T-helper 17 cell (primary cell): ENCODE measurements at regions not wholly inside any gene's neighbourhood (a gene's known extent, or its start where the extent isn't known, plus 50 kb on each side); places are given as distances from the start of the nearest gene placed in this dataset.

Source experiments
- ATAC-seq: fragments of 150-1000 bp; cut with Tn5 transposase; 2 replicates; pipeline ENCODE4 v1.10.0; 2021; ENCODE audit warnings: mild to moderate bottlenecking, moderate library complexity
- DNase-seq, 3 donors: peaks; one replicate each; pipeline versions ENCODE4 v3.0.0 to v3.0.0-alpha.2; 2020 to 2021
- H3K9me3 ChIP-seq: one replicate; pipeline ENCODE4 v1.7.0; 2013; ENCODE audit warnings: low read length, mild to moderate bottlenecking; ENCODE audit not compliant: control insufficient read depth, poor library complexity, severe bottlenecking
- H3K27ac Mint-ChIP-seq: one replicate; pipeline ENCODE4 v1.8.0; 2022; ENCODE audit warnings: mild to moderate bottlenecking, moderate library complexity, mixed read lengths
- H3K27me3 Mint-ChIP-seq: one replicate; pipeline ENCODE4 v1.8.0; 2022; ENCODE audit warnings: mixed read lengths
- H3K36me3 Mint-ChIP-seq: one replicate; pipeline ENCODE4 v1.8.0; 2022; ENCODE audit warnings: low read depth, mixed read lengths
- H3K4me1 Mint-ChIP-seq: one replicate; pipeline ENCODE4 v1.8.0; 2022; ENCODE audit warnings: mild to moderate bottlenecking, mixed read lengths
- H3K4me3 Mint-ChIP-seq: one replicate; pipeline ENCODE4 v1.8.0; 2022; ENCODE audit warnings: mild to moderate bottlenecking, moderate library complexity, mixed read lengths

- no peaks in the 10 kb centered on the region for H3K27me3 Mint-ChIP-seq
- no peak overlapping the region for H3K27ac Mint-ChIP-seq
- H3K4me3 Mint-ChIP-seq = no peak overlapping the region
- no peaks in the 10 kb centered on the region for H3K36me3 Mint-ChIP-seq
- DNase-seq (no peak), ATAC-seq (no peak)
- no peaks in the 10 kb centered on the region for H3K9me3 ChIP-seq
- H3K4me1 Mint-ChIP-seq = peaks cover 3% of the 10 kb centered on the region
These were observed 52.7 kb upstream of the VAV3 start for GRCh38 chr1:108017698-108018097.

DNA sequence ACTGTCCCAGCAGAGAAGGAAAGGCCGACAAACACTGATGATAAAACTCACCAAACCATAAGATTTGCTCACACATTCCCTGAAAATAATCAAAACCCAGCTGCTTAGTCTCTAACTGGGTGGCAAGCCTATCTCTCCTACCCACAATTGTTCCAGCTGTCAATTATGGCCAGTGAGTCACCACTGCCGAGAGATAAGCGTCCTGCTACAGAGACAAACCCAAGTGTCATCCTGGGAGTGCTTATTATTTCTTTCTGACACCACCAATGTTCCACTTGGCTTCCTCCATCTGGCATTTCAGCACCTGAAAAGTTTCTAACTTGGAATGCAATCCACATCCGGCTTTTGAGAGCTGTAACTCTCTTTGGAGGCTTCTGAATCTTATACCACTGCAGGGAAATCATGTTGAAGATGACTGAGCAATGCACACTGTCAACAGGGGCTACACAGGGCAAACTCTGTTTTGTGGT, 51.5 kb upstream of the VAV3 start:
- H3K4me3 Mint-ChIP-seq = no peak overlapping the region
- no peaks in the 10 kb centered on the region for H3K9me3 ChIP-seq
- H3K36me3 Mint-ChIP-seq = no peaks in the 10 kb centered on the region
- peaks cover 3% of the 10 kb centered on the region for H3K4me1 Mint-ChIP-seq
- H3K27me3 Mint-ChIP-seq = no peaks in the 10 kb centered on the region
- no peak overlapping the region for H3K27ac Mint-ChIP-seq
- ATAC-seq (no peak), DNase-seq (no peak)
